ENCODE measurements at regions not wholly inside any gene's neighbourhood (a gene's known extent, or its start where the extent isn't known, plus 50 kb on each side); places are given as distances from the start of the nearest gene placed in this dataset.

DNA sequence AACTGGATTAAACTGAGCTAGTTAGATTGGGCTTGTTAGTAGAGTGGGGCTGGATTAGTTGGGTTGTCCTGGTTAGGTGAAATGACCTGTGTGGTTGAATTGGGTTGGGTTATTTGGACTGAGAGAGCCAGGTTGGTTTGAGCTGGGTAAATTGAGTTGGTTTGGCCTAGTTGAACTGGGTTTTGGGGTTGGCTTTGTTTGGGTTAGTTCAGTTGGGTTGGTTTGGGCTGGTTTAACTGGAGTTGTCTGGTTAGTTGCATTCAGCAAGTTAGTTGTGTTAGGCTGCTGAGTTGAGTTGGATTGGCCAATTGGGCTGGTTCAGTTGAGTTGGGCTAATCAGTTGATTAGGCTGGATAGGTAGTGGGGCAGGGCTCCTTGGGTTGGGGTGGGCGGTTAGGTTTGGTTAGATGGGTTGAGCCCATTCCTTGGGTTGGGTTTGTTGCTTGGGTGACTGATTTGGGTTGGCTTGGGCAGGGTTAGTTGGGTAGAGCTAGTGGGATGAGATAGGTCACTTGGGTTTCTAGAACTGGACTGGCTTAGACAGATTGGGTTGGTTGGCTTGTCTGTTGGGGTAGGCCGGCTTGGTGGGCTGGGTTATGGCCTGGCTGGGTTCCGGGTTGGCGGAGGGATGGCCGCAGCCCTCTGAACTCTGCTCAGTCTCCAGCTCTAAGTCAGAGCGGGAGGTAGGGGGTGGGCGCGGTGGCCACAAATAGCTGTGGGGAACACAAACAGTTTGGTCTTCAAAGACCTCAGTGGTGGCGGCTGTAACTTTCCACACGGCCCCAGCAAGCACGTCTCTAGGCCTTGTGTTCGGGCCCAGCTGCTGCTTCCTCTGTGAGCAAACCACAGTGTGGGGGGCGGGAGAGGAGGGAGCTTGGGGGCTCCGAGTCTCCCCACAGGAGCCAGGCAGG lies 67.2 kb upstream of the RUNX3 start:
- H3K9me3 ChIP-seq, result peaks cover 0 to 3% (median 1%) of the 10 kb centered on the region in 4 donors
- intact Hi-C loops (cut with DNase I), result no loop called here
- H3K27me3 ChIP-seq, result peaks cover 0 to 3% (median 0%) of the 10 kb centered on the region in 4 donors
- H3K4me3 ChIP-seq, result no peak overlapping the region
- TF ChIP-seq EP300 (IDR thresholded peaks at IDR 0.05) (no peak), CTCF (IDR thresholded peaks at IDR 0.05) (no peak), POLR2AphosphoS5 (IDR thresholded peaks at IDR 0.05) (no peak), POLR2A (IDR thresholded peaks at IDR 0.05; ENCODE audit: low read depth) (no peak)
- DNase-seq (ENCODE audit: extremely low spot score), result no peak
- 85% methylated on average over 9 of the region's 14 CpGs for WGBS
- no peaks in the 10 kb centered on the region for H3K36me3 ChIP-seq
- no peaks in the 10 kb centered on the region for H3K4me1 ChIP-seq
- no peak overlapping the region for H3K27ac ChIP-seq (replicated peaks in 1 of 4)

- 70% methylated on average over 5 of the region's 5 CpGs for WGBS
- intact Hi-C loops (cut with DNase I), result no loop called here
- H3K36me3 ChIP-seq, result no peaks in the 10 kb centered on the region
- H3K27ac ChIP-seq (replicated peaks in 1 of 4), result no peak overlapping the region
- H3K9me3 ChIP-seq, result peaks cover 0 to 10% (median 5%) of the 10 kb centered on the region in 4 donors
- no peak overlapping the region for H3K4me3 ChIP-seq
- peaks cover 0 to 11% (median 0%) of the 10 kb centered on the region in 4 donors for H3K27me3 ChIP-seq
- TF ChIP-seq EP300 (IDR thresholded peaks at IDR 0.05), result no peak
- no peak for TF ChIP-seq POLR2AphosphoS5 (IDR thresholded peaks at IDR 0.05)
- TF ChIP-seq CTCF (IDR thresholded peaks at IDR 0.05), result no peak
- no peak for TF ChIP-seq POLR2A (IDR thresholded peaks at IDR 0.05; ENCODE audit: low read depth)
- no peak for DNase-seq (ENCODE audit: extremely low spot score)
- H3K4me1 ChIP-seq, result no peaks in the 10 kb centered on the region
These were observed 66.4 kb upstream of the RUNX3 start for GRCh38 chr1:24996456-24996855.

- Histone ChIP-seq H3K36me3 (no peaks in the 10 kb centered on the region), H3K4me1 (no peaks in the 10 kb centered on the region), H3K27me3 (peaks cover 0 to 19% (median 0%) of the 10 kb centered on the region in 4 donors), H3K4me3 (no peak overlapping the region), H3K27ac (replicated peaks in 1 of 4) (no peak overlapping the region), H3K9me3 (peaks cover 0 to 10% (median 5%) of the 10 kb centered on the region in 4 donors)
- no peak for DNase-seq (ENCODE audit: extremely low spot score)
- intact Hi-C loops (cut with DNase I), result no loop called here
- 79% methylated on average over 3 of the region's 3 CpGs for WGBS
- TF ChIP-seq POLR2AphosphoS5 (IDR thresholded peaks at IDR 0.05) (no peak), CTCF (IDR thresholded peaks at IDR 0.05) (no peak), POLR2A (IDR thresholded peaks at IDR 0.05; ENCODE audit: low read depth) (no peak), EP300 (IDR thresholded peaks at IDR 0.05) (no peak)
These were observed 65.6 kb upstream of the RUNX3 start for GRCh38 chr1:24995661-24996060.

DNA sequence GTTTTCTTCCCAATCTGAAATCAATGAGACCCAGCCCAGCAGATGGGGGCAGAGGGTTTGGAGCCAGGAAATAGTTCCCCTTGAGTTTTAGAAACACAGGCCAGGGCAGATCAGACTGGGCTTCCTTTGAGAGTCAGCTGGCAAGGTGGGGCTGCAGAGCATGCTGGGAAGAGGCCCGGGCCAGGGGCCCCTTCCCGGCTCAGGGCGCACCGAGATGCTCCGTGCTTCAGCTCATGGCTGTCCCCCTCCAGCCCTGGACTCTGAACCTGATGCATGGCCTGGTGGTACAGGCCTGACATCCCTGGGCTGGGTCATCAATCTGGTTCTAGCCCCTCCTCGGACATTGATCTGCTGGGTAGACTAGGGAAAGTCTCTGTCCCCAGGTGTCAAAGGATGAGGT lies 65.1 kb upstream of the RUNX3 start:
- 88% methylated on average over 5 of the region's 6 CpGs for WGBS
- Histone ChIP-seq H3K4me1 (no peaks in the 10 kb centered on the region), H3K27ac (replicated peaks in 1 of 4) (no peak overlapping the region), H3K4me3 (no peak overlapping the region), H3K27me3 (peaks cover 0 to 22% (median 0%) of the 10 kb centered on the region in 4 donors), H3K9me3 (peaks cover 0 to 10% (median 5%) of the 10 kb centered on the region in 4 donors), H3K36me3 (no peaks in the 10 kb centered on the region)
- intact Hi-C loops (cut with DNase I), result no loop called here
- DNase-seq (ENCODE audit: extremely low spot score), result no peak
- TF ChIP-seq CTCF (IDR thresholded peaks at IDR 0.05), result no peak
- no peak for TF ChIP-seq POLR2AphosphoS5 (IDR thresholded peaks at IDR 0.05)
- no peak for TF ChIP-seq POLR2A (IDR thresholded peaks at IDR 0.05; ENCODE audit: low read depth)
- TF ChIP-seq EP300 (IDR thresholded peaks at IDR 0.05), result no peak
